ENCODE measurements at regions not wholly inside any gene's neighbourhood (a gene's known extent, or its start where the extent isn't known, plus 50 kb on each side); places are given as distances from the start of the nearest gene placed in this dataset.

DNA sequence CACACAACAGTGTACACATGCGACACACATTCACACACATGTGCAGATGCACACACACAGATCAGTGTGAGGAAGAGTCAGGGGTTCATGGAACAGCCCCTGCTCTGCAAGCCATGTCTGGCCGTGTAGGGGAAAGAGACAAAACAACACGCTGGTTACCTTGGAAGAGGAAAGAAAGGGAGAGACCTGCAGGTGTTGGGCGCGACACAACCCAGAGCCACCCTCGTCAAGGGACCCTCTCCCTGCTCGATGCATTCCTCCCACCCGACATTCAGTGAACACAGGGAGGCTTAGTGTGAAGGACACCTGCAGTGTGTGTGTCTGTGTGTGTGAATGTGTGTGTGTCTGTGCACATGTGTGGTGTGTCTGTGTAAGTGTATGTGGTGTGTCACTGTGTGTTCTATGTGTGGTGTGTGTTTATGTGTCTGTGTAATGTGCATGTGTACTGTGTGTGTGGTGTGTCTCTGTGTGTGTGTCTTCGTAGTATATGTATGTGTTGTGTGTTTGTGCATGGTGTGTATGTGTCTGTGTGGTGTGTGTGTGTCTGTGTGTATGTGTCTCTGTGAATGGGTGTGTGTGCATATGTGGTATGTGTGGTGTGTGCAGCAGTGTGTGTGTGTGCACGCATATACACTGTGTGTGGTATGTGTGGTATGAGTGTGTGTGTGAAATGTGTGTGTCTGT lies 69.5 kb upstream of the PITRM1 start:
- H3K27ac ChIP-seq = no peak overlapping the region
- TF ChIP-seq, protein P1, sequence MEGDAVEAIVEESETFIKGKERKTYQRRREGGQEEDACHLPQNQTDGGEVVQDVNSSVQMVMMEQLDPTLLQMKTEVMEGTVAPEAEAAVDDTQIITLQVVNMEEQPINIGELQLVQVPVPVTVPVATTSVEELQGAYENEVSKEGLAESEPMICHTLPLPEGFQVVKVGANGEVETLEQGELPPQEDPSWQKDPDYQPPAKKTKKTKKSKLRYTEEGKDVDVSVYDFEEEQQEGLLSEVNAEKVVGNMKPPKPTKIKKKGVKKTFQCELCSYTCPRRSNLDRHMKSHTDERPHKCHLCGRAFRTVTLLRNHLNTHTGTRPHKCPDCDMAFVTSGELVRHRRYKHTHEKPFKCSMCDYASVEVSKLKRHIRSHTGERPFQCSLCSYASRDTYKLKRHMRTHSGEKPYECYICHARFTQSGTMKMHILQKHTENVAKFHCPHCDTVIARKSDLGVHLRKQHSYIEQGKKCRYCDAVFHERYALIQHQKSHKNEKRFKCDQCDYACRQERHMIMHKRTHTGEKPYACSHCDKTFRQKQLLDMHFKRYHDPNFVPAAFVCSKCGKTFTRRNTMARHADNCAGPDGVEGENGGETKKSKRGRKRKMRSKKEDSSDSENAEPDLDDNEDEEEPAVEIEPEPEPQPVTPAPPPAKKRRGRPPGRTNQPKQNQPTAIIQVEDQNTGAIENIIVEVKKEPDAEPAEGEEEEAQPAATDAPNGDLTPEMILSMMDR (conservative IDR thresholded peaks at IDR 0.05; ENCODE audit: low read depth) = no peak
- no peak for DNase-seq (ENCODE audit: low spot score)
- ChIA-PET POLR2A (ENCODE audit: low non-redundant PET) (no interaction called here), CTCF (interaction anchor here (0.7 kb wide), 1 partner anchor 45 kb away, joined by 3 read pairs; no protein-coding TSS in a partner anchor)

DNA sequence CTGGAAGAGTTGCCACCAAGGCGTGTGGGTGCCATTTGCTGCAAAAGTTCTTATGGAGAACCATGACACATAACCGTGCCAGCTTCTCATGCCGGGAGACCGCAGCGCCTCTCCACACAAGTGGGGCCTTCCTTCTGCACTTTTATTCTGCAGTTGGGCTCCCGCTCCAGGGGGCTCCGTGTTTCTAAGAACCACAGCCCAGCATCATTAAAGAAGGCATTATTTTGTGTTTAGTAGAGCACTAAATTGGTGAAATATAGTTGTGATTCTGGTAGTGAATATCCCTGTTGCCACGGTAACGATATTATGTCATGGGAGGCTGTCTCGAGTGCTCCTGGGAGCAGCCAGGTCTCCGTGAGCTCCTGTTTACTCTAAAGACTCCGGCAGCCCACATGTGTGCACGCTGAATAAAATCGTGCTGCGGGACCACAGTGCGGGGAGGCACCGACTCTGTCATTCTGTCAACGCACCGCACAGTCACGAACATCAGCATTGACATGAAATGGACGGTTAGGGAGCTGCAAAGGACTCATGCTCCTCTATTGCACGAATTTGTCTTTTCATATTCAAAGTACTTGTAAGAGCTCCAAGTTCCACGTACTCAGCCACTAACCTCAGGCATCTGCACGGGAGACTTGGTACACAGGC lies 68.8 kb upstream of the PITRM1 start:
- ChIA-PET POLR2A (ENCODE audit: low non-redundant PET) (no interaction called here), CTCF (interaction anchor here (0.7 kb wide), 2 partner anchors 45 to 231 kb away, joined by 3 to 4 read pairs; no protein-coding TSS in a partner anchor)
- TF ChIP-seq, protein P1 (conservative IDR thresholded peaks at IDR 0.05; ENCODE audit: low read depth) = no peak
- no peak overlapping the region for H3K27ac ChIP-seq
- no peak for DNase-seq (ENCODE audit: low spot score)

DNA sequence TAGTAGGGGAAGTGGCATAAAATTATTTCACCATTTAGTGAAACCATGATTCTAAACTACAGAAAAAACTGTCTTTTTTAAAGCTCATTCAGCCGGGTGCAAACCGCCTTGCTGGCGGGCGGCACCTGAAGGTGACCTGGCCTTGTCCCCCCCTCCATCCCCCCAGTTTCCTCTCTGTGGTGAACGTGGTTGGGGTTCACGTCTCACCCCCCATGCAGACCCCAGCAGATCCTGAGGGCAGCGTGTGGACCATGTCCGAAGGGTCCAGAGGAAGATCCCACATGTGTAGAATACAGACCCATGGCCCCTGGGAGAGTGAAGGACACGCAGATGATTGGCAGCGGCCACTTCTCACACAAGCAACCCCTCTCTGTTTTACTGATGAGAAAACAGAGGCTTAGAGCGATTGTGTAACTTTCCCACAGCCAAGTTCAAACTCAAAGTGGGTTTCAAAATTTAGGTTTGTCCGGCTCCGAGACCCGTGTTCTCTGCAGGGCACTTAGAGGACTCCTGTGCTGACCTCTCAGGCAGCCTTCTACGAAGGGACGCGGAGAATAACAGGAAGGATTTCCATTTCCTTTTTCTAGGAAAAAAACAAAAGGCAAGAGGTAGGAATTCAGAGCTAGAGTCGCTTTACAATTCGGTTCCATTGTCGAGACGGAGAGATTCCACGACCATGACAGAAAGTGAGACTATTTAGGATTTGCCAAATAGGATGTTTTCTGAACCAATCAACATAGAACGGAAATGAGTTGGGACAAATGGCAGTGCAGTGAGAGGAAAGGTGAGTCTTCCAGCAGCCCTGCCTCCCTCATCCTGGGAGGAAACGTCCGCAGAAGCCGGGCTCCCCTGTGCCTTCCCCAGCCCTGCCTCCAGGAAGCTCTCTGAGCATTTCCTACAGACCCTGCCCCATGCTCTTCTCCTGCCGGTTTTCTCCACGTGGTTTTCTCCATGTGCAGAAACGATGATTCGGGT lies 67.6 kb upstream of the PITRM1 start:
- TF ChIP-seq, protein P1 (conservative IDR thresholded peaks at IDR 0.05; ENCODE audit: low read depth) = peak; percentile 31
- H3K27ac ChIP-seq = no peak overlapping the region
- no peak for DNase-seq (ENCODE audit: low spot score)
- ChIA-PET POLR2A (ENCODE audit: low non-redundant PET) (no interaction called here), CTCF (interaction anchor here (0.6 to 1.0 kb wide), 5 partner anchors 42 to 805 kb away, joined by 3 to 4 read pairs (median 4); no protein-coding TSS in a partner anchor)

DNA sequence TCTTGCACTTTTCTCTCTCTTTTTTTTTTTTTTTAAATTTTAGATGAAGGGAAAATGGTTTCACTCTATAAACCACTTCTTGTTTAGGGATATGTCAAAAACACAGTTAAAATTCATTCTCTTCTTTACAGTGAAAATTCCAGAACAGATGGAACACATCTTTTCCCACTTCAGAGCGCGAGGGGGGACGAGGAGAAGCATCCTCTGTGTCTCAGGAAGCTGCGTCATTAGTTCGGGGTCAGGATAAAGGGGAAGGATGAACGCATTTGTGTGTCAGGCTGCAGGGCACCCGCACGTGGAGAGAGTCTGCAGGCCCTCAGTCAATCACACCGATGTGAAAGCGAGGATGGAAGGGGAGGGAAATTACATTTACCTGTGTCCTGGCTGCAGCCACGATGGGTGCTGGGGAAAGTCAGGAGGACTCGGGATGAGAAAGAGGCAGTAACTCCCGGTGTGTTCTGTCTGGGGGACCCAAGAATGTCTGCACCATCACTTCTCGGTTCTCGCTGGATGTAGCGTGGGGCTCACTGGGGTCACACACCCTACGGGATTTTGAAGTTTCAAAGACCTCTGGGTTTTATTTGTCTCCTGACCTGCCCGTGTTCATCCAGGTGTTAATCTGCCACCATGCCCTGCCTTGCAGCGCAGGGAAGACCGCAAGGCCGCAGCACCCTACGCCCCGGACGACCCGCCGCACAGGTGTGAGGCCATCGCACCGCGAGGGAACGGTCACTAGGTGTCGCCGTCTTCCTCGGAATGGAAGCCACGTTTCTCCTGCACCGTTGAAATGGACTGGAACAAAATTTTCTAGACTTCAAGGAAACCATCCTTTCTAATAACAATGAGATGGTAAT lies 66.7 kb upstream of the PITRM1 start:
- TF ChIP-seq, protein P1 (conservative IDR thresholded peaks at IDR 0.05; ENCODE audit: low read depth) = peak; percentile 89
- no peak overlapping the region for H3K27ac ChIP-seq
- ChIA-PET POLR2A (ENCODE audit: low non-redundant PET) (no interaction called here), CTCF (interaction anchor here (0.6 to 1.0 kb wide), 4 partner anchors 42 to 806 kb away, joined by 3 to 4 read pairs (median 4); no protein-coding TSS in a partner anchor)
- peak; percentile 64 for DNase-seq (ENCODE audit: low spot score)

DNA sequence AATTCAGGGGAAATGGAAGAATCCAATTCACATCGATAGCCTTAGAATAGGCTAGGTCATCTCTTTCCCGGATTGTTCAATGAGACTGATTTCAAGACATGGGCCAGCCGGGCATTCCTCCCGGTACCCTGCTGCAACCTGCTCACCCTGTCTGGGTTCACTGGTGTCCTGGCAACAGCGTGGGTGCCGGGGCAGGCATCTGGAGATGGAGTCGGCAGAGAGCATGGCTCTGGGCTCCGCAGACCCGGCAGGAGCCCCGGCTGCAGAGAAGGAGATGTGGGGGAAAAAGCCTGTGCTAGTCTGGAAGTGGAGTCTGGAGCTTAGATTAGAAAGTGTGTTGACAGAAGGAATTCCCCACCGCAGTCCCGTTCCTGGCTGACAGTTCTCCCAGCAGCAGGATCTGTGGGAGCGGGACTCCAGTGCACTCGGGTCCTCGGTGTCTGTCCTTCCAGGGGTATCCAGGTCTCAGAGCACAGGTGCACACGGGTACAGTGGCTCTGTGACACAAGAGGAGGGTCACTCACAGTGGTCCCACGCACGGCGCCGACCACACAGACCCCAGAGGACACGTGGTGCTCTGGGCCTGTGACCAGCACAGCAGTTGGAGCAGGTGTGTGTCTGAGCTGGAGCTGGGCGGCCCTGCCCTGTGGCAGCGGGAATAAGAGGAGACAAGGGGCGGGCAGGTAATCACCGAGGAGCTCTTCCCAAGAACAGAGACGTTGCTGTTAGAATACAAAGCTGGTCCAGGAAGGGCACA lies 65.7 kb upstream of the PITRM1 start:
- no peak overlapping the region for H3K27ac ChIP-seq
- ChIA-PET CTCF (no interaction called here), POLR2A (ENCODE audit: low non-redundant PET) (no interaction called here)
- TF ChIP-seq, protein P1 (conservative IDR thresholded peaks at IDR 0.05; ENCODE audit: low read depth) = no peak
- DNase-seq (ENCODE audit: low spot score) = no peak
